Body of pancreas (tissue), 4 donors: ENCODE measurements at regions not wholly inside any gene's neighbourhood (a gene's known extent, or its start where the extent isn't known, plus 50 kb on each side); places are given as distances from the start of the nearest gene placed in this dataset.

Source experiments
- ATAC-seq: fragments of 150-250 bp; one replicate; pipeline ENCODE4 v1.9.1; 2016
- DNase-seq, 4 donors: peaks; one replicate each; pipeline ENCODE4 v3.0.0-alpha.2; 2019
- H3K27ac ChIP-seq, 4 donors: fragments of 200-600 bp; sonication (generic); 1 replicate in 3 of 4; 2 replicates in 1 of 4; pipeline versions ENCODE4 v1.5.1 to v1.6.1; 2016 to 2019; ENCODE audit warnings: mild to moderate bottlenecking in 1 of 4, mixed read lengths in 1 of 4, moderate library complexity in 1 of 4
- H3K27me3 ChIP-seq, 2 donors: fragments of 200-600 bp; sonication (generic); one replicate each; pipeline ENCODE4 v1.6.0; 2016; ENCODE audit warnings: mild to moderate bottlenecking in 1 of 2
- H3K36me3 ChIP-seq, 2 donors: fragments of 200-600 bp; sonication (generic); replicated peaks in 1 of 2; 2 replicates each; pipeline ENCODE4 v1.5.1; 2016; ENCODE audit warnings: low read depth in 2 of 2; ENCODE audit not compliant: insufficient read depth in 1 of 2
- H3K4me1 ChIP-seq: fragments of 200-600 bp; sonication (generic); one replicate; pipeline ENCODE4 v1.6.0; 2016
- H3K4me3 ChIP-seq, 2 donors: fragments of 200-600 bp; sonication (generic); 1 replicate in 1 of 2; 2 replicates in 1 of 2; pipeline ENCODE4 v1.5.1; 2016 to 2019
- H3K9me3 ChIP-seq, 3 donors: fragments of 200-600 bp; sonication (generic); 1 replicate in 2 of 3; 2 replicates in 1 of 3; pipeline ENCODE4 v1.5.1; 2016
- POLR2A ChIP-seq, 3 donors: fragments of 450-650 bp; IDR thresholded peaks; one replicate each; pipeline ENCODE4 v1.6.1; 2016; ENCODE audit warnings: antibody characterized with exemption in 3 of 3, mild to moderate bottlenecking in 2 of 3
- WGBS, 2 donors: methylation state at CpG; one replicate each; pipeline ENCODE4 v1.1.5; 2017; 5-methylcytosine and 5-hydroxymethylcytosine counted together
- intact Hi-C: fragments of 100-400 bp; cut with DNase I; formaldehyde crosslinking; loops from one replicate; pipeline ENCODE4 v1.15.1; 2023
- TF ChIP-seq, protein P1 (sequence below), 7 experiments: fragments of 450-650 bp in 4 of 7; fragments of 200-600 bp in 3 of 7; sonication (generic) in 3 of 7; IDR thresholded peaks; one replicate each; pipeline ENCODE4 v1.5.1; 2016 to 2019; ENCODE audit warnings: antibody characterized with exemption in 7 of 7

DNA sequence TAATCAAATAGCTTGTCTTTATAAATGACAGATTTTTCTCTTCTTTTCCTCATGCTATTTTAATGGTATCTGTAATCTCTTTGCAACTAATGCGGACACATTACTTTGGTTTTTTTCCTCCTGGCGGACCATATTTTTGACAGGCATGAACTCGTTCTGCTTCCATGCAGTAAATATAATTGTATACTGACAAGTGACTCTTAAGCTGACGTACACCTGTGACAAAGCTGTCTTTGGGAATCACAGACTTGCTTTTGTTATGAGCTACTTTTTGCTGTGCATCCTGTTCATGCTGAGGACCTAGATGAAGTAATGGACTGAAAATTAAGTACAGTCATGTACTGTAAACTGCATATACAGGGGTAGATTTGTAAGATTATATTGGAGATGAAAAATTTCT, 434.3 kb upstream of the TMTC1 start:
- no peak overlapping the region for H3K27ac ChIP-seq
- TF ChIP-seq, protein P1, sequence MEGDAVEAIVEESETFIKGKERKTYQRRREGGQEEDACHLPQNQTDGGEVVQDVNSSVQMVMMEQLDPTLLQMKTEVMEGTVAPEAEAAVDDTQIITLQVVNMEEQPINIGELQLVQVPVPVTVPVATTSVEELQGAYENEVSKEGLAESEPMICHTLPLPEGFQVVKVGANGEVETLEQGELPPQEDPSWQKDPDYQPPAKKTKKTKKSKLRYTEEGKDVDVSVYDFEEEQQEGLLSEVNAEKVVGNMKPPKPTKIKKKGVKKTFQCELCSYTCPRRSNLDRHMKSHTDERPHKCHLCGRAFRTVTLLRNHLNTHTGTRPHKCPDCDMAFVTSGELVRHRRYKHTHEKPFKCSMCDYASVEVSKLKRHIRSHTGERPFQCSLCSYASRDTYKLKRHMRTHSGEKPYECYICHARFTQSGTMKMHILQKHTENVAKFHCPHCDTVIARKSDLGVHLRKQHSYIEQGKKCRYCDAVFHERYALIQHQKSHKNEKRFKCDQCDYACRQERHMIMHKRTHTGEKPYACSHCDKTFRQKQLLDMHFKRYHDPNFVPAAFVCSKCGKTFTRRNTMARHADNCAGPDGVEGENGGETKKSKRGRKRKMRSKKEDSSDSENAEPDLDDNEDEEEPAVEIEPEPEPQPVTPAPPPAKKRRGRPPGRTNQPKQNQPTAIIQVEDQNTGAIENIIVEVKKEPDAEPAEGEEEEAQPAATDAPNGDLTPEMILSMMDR (IDR thresholded peaks at IDR 0.05), result no peak
- TF ChIP-seq POLR2A (IDR thresholded peaks at IDR 0.05), result no peak
- H3K9me3 ChIP-seq, result no peaks in the 10 kb centered on the region
- ATAC-seq, result no peak
- no peak for DNase-seq
- no peaks in the 10 kb centered on the region for H3K4me1 ChIP-seq
- 74 to 82% methylated on average over 4 of the region's 4 CpGs for WGBS, 2 donors
- no peak overlapping the region for H3K4me3 ChIP-seq
- H3K27me3 ChIP-seq, result no peaks in the 10 kb centered on the region
- H3K36me3 ChIP-seq, result no peaks in the 10 kb centered on the region
- intact Hi-C loops, result no loop called here

DNA sequence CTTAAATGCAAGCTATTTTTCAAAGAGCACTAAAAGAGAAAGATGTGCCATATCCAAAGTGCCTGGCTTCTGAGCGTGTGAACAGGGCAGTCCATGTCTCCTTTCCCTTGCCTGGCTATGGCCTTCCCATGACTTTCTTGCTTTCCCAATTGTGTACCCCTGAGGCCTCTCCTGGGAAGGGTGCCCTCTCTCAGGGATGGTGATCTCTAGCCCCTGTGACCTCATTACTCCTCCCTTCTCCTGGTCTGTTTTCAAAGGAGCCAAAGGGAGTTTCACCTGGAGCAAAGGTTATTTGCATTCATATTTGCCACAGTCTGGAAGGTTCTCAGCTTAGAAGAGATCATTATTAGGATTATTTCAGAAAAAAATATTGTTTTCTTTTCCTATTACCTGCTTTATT, 429.4 kb upstream of the TMTC1 start:
- Histone ChIP-seq H3K27me3 (no peaks in the 10 kb centered on the region), H3K36me3 (no peaks in the 10 kb centered on the region), H3K4me3 (no peak overlapping the region), H3K4me1 (no peaks in the 10 kb centered on the region), H3K9me3 (no peaks in the 10 kb centered on the region), H3K27ac (no peak overlapping the region)
- TF ChIP-seq, protein P1 (IDR thresholded peaks at IDR 0.05), result no peak
- no peak for TF ChIP-seq POLR2A (IDR thresholded peaks at IDR 0.05)
- ATAC-seq (no peak), DNase-seq (no peak)
- WGBS, 2 donors, result 41 to 42% methylated on average over 1 of the region's 1 CpG
- intact Hi-C loops, result no loop called here

DNA sequence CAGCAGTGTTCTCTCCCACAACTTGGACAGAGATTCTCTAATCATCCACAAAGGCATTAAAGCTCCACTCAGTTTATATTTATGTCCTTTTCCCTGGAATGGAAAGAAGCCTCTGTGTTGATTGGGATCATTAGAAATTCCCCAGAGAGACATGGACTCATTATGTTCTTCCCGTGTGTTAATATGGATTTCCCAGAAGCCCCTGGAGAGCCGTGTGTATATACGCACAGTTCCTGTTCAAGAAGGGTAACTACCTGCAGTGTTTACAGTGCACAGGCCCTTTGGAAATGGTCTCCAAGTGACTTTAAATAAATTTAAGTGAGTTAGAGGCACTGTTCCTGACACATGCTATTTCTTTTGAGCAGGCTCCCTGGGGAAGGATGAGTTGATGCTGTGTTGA, 428.0 kb upstream of the TMTC1 start:
- Histone ChIP-seq H3K36me3 (no peaks in the 10 kb centered on the region), H3K27ac (no peak overlapping the region), H3K9me3 (no peaks in the 10 kb centered on the region), H3K4me1 (no peaks in the 10 kb centered on the region), H3K27me3 (no peaks in the 10 kb centered on the region), H3K4me3 (no peak overlapping the region)
- intact Hi-C loops, result no loop called here
- ATAC-seq (no peak), DNase-seq (no peak)
- TF ChIP-seq, protein P1 (IDR thresholded peaks at IDR 0.05), result no peak
- no peak for TF ChIP-seq POLR2A (IDR thresholded peaks at IDR 0.05)
- WGBS, 2 donors, result 63 to 69% methylated on average over 3 of the region's 3 CpGs

DNA sequence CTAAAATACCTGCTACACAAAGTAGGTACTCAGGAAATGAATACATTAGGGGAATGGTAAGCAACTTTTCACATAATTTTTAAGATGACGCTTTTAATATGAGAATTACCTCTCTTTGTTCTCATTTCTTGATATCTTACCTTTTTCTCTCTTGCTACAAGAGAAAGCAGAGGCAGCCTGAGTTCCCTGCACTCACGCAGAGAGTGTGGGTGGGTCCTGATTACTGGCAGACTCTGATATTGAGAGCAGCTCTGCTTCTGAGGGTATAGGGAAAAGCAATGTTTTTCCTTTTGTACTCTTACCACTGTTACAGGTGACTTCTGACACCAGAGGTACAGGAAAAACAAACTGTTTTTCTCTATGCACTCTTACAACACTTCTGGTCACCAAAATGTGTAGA, 420.2 kb upstream of the TMTC1 start:
- Histone ChIP-seq H3K27me3 (peaks cover 0 to 6% of the 10 kb centered on the region in 2 donors), H3K36me3 (no peaks in the 10 kb centered on the region), H3K4me3 (no peak overlapping the region), H3K27ac (no peak overlapping the region), H3K4me1 (peaks cover 12% of the 10 kb centered on the region), H3K9me3 (no peaks in the 10 kb centered on the region)
- intact Hi-C loops, result no loop called here
- no peak for DNase-seq
- ATAC-seq, result no peak
- TF ChIP-seq POLR2A (IDR thresholded peaks at IDR 0.05), result no peak
- TF ChIP-seq, protein P1 (IDR thresholded peaks at IDR 0.05), result no peak
- WGBS, 2 donors, result 72 to 74% methylated on average over 2 of the region's 2 CpGs

DNA sequence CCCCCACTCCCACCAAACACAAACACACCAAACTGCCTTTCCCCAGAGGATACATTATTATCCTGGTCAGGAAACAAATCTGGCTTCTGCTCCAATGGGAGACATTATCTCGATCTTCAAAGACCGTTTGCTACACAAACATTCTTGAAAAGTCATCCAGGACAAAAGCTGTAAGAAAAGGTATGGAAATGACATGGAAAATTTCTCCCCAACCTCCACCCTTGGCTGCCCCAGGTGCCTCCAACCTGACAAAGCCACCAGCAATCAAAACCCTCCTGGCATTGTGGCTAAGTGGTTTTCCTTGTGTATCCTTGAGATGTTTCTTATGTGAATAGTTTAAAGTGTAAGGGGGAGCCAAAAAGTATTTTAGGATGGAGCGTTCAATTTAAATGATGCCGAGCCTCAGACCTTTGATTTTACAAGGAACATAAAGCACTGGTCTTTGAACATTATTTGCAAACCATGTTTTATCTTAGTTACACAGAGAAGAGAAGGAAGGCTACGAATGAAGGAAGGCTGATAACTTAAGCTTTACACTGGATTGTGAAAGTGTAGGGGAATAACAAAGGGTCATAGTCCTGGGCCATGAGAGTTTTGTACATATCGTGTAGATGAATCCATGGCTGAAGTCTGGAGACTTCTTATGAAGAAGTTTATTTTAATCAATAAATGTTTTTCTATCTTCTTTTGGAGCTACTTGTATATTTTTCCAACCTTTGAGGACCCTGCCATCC, 418.9 kb upstream of the TMTC1 start:
- Histone ChIP-seq H3K27me3 (peaks cover 0 to 6% of the 10 kb centered on the region in 2 donors), H3K9me3 (no peaks in the 10 kb centered on the region), H3K27ac (no peak overlapping the region), H3K4me3 (no peak overlapping the region), H3K4me1 (peaks cover 12% of the 10 kb centered on the region), H3K36me3 (no peaks in the 10 kb centered on the region)
- ATAC-seq (no peak), DNase-seq (no peak)
- intact Hi-C loops, result no loop called here
- TF ChIP-seq, protein P1 (IDR thresholded peaks at IDR 0.05), result no peak
- no peak for TF ChIP-seq POLR2A (IDR thresholded peaks at IDR 0.05)
- 23 to 29% methylated on average over 6 of the region's 6 CpGs for WGBS, 2 donors
